Trophoblast cell (in vitro differentiated cells and primary cell): ENCODE measurements at regions not wholly inside any gene's neighbourhood (a gene's known extent, or its start where the extent isn't known, plus 50 kb on each side); places are given as distances from the start of the nearest gene placed in this dataset.

Experiments
- DNase-seq, 2 donors: peaks; one replicate each; pipeline ENCODE4 v3.0.0-alpha.2; 2016
- H2AFZ ChIP-seq: 2 replicates; pipeline ENCODE4 v1.6.1; 2013; ENCODE audit warnings: low read length, moderate library complexity, mild to moderate bottlenecking; ENCODE audit not compliant: insufficient read depth, poor library complexity
- H2AK5ac ChIP-seq: 2 replicates; pipeline ENCODE4 v1.6.1; 2013; ENCODE audit warnings: mild to moderate bottlenecking, low read length
- H2BK120ac ChIP-seq: 2 replicates; pipeline ENCODE4 v1.6.1; 2013; ENCODE audit warnings: low read length, mild to moderate bottlenecking, moderate library complexity; ENCODE audit not compliant: insufficient read depth, poor library complexity
- H2BK12ac ChIP-seq: 2 replicates; pipeline ENCODE4 v1.6.1; 2013; ENCODE audit warnings: mild to moderate bottlenecking, low read length, moderate library complexity
- H2BK5ac ChIP-seq: 2 replicates; pipeline ENCODE4 v1.6.1; 2013; ENCODE audit warnings: low read length, low read depth, moderate library complexity, mild to moderate bottlenecking; ENCODE audit not compliant: poor library complexity
- H3K14ac ChIP-seq: 2 replicates; pipeline ENCODE4 v1.6.1; 2013; ENCODE audit warnings: mild to moderate bottlenecking, low read length
- H3K18ac ChIP-seq: 2 replicates; pipeline ENCODE4 v1.6.1; 2013; ENCODE audit warnings: mild to moderate bottlenecking, low read length
- H3K23ac ChIP-seq: 2 replicates; pipeline ENCODE4 v1.6.1; 2013; ENCODE audit warnings: low read length
- H3K27ac ChIP-seq: 2 replicates; pipeline ENCODE4 v1.5.1; 2013; ENCODE audit warnings: low read depth, mild to moderate bottlenecking, inconsistent platforms, low read length, moderate library complexity
- H3K27me3 ChIP-seq: 2 replicates; pipeline ENCODE4 v1.6.1; 2013; ENCODE audit warnings: inconsistent platforms, mild to moderate bottlenecking, low read length, moderate library complexity; ENCODE audit not compliant: insufficient read depth
- H3K36me3 ChIP-seq, 2 experiments: 1 replicate in 1 of 2; 2 replicates in 1 of 2; pipeline ENCODE4 v1.6.1; 2013; ENCODE audit warnings: low read length in 2 of 2, mild to moderate bottlenecking in 2 of 2, moderate library complexity in 1 of 2; ENCODE audit not compliant: insufficient read depth in 2 of 2, control insufficient read depth in 1 of 2
- H3K4ac ChIP-seq: 2 replicates; pipeline ENCODE4 v1.6.1; 2013; ENCODE audit warnings: low read depth, mild to moderate bottlenecking, low read length, moderate library complexity
- H3K4me1 ChIP-seq, 2 experiments: 1 replicate in 1 of 2; 2 replicates in 1 of 2; pipeline ENCODE4 v1.6.1; 2013; ENCODE audit warnings: low read length in 2 of 2, mild to moderate bottlenecking in 2 of 2, moderate library complexity in 1 of 2; ENCODE audit not compliant: insufficient read depth in 2 of 2, control insufficient read depth in 1 of 2
- H3K4me2 ChIP-seq: 2 replicates; pipeline ENCODE4 v1.6.1; 2013; ENCODE audit warnings: inconsistent platforms, mild to moderate bottlenecking, low read length, moderate library complexity
- H3K4me3 ChIP-seq: 2 replicates; pipeline ENCODE4 v1.5.1; 2013; ENCODE audit warnings: mild to moderate bottlenecking, low read depth, low read length, inconsistent platforms
- H3K79me1 ChIP-seq: one replicate; pipeline ENCODE4 v1.6.1; 2013; ENCODE audit warnings: low read length
- H3K79me2 ChIP-seq: 2 replicates; pipeline ENCODE4 v1.6.1; 2013; ENCODE audit warnings: low read length, mild to moderate bottlenecking; ENCODE audit not compliant: control insufficient read depth, insufficient read depth, poor library complexity
- H3K9ac ChIP-seq: 2 replicates; pipeline ENCODE4 v1.6.1; 2013; ENCODE audit warnings: mild to moderate bottlenecking, low read length
- H3K9me3 ChIP-seq: 2 replicates; pipeline ENCODE4 v1.6.1; 2013; ENCODE audit warnings: low read depth, mild to moderate bottlenecking, control low read depth, inconsistent platforms, low read length; ENCODE audit not compliant: insufficient read depth
- H4K12ac ChIP-seq: 2 replicates; pipeline ENCODE4 v1.6.1; 2013; ENCODE audit warnings: low read depth, mild to moderate bottlenecking, low read length, moderate library complexity
- H4K8ac ChIP-seq: 2 replicates; pipeline ENCODE4 v1.6.1; 2013; ENCODE audit warnings: low read depth, mild to moderate bottlenecking, low read length, moderate library complexity
- H4K91ac ChIP-seq: one replicate; pipeline ENCODE4 v1.6.1; 2013; ENCODE audit warnings: low read depth, mild to moderate bottlenecking, low read length, moderate library complexity
- WGBS: extraction: QIAGEN DNeasy Blood & Tissue Kit; methylation state at CpG from one replicate; pipeline ENCODE4 v1.1.7; 2013; ENCODE audit warnings: missing lambda C conversion rate; ENCODE audit not compliant: insufficient read length, insufficient coverage; ENCODE audit errors: extremely low coverage; 5-methylcytosine and 5-hydroxymethylcytosine counted together

DNA sequence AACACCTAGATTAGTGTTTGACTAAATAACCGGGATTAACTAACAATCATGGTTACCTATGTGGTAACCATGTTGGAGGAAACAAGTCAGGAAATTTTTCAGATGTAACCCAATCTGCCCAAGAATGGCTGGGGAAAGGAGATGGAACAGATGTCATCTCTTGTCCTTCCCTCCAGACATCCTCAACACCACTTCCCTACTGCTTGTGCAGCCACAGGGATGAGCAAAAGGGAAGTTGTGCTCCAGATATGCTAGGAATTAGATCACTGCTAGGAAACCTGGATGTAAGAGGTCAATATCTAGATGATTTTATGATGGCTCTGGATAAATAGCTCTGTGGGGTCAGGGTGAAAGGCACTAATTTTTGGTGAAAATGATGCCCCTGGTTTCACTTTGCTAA is 61.3 kb upstream of the ELL2 start:
- Histone ChIP-seq H4K12ac (no peak overlapping the region), H2BK12ac (no peak overlapping the region), H2AFZ (no peak overlapping the region), H3K4me2 (no peak overlapping the region), H3K79me2 (no peaks in the 10 kb centered on the region), H3K9ac (no peak overlapping the region), H3K9me3 (no peaks in the 10 kb centered on the region), H3K18ac (no peak overlapping the region), H3K27me3 (no peaks in the 10 kb centered on the region), H3K23ac (no peak overlapping the region), H2BK120ac (no peak overlapping the region), H4K91ac (no peak overlapping the region), H3K14ac (no peak overlapping the region), H3K4ac (no peak overlapping the region), H3K4me1 (no peaks in the 10 kb centered on the region), H2AK5ac (no peak overlapping the region), H3K36me3 (no peaks in the 10 kb centered on the region), H3K4me3 (no peak overlapping the region), H3K27ac (no peak overlapping the region), H3K79me1 (no peaks in the 10 kb centered on the region), H2BK5ac (no peak overlapping the region), H4K8ac (no peak overlapping the region)
- no peak for DNase-seq
- WGBS: no CpG with 5 or more reads among the region's 1 CpG

DNA sequence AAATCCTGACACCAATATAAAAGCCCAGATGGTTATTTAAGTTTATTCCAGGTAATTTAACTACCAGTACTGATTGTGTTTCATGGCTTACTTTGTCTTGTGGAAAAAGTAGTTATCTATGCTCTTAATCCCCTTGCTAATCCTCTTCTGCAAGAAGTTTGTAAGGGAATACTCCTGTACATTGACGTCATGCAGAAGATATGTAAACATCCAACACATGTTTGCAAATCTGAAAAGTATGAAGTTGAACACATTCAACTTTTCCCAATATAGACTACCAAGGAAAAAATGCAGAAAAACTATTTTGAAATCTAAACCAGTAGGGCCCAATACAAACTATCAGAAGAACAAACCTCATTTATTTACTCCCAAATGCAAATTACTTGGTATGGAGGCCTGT is 56.3 kb upstream of the ELL2 start:
- Histone ChIP-seq H3K79me2 (no peaks in the 10 kb centered on the region), H2AFZ (no peak overlapping the region), H3K9me3 (no peaks in the 10 kb centered on the region), H4K12ac (no peak overlapping the region), H3K4me2 (no peak overlapping the region), H2BK5ac (no peak overlapping the region), H3K4me1 (no peaks in the 10 kb centered on the region), H3K4ac (no peak overlapping the region), H3K9ac (no peak overlapping the region), H3K18ac (no peak overlapping the region), H3K4me3 (no peak overlapping the region), H2AK5ac (no peak overlapping the region), H2BK12ac (no peak overlapping the region), H2BK120ac (no peak overlapping the region), H3K23ac (no peak overlapping the region), H3K14ac (no peak overlapping the region), H3K27ac (no peak overlapping the region), H3K36me3 (no peaks in the 10 kb centered on the region), H3K79me1 (no peaks in the 10 kb centered on the region), H3K27me3 (no peaks in the 10 kb centered on the region), H4K8ac (no peak overlapping the region), H4K91ac (no peak overlapping the region)
- DNase-seq: peak in 1 of 2 donors; percentile 82
- no CpG with 5 or more reads among the region's 1 CpG for WGBS

DNA sequence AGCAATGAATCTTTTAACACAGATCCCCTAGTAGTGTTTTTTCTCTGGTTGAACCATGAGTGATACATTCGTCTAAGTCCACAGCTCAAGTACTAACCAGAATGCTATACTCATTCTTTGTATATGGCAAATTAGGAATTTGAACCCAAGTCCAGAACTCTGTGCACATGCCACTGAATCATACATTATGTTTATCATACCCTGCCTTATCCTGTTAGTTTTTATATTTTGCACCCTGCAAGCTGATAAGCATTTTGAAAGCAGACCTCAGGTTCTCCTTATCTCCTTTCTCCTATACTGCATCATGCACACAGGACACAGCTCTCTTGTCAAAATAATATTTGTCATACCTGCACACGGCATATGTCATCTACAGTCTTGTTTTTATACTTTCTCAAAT is 54.6 kb upstream of the ELL2 start:
- Histone ChIP-seq H3K4me3 (no peak overlapping the region), H3K23ac (no peak overlapping the region)

DNA sequence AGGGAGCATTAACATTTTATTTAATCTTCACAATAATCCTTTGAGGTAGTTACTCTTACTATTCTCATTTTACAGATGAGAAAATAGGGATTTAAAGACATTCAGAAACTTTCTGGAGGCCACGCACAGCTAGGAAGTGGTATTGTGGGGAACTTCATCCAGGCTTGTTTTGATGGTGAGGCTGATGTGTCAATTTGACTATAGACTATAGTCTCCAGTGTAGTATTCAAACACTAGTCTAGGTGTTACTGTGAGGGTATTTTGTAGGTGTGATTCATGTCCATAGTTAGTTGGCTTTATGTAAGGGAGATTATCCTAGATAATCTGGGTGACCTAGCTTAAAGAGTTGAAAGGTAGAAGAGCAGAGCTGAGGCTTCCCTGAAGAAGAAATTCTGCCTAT is 54.1 kb upstream of the ELL2 start:
- no peak overlapping the region for H4K8ac ChIP-seq
- H3K14ac ChIP-seq: no peak overlapping the region
- H3K36me3 ChIP-seq: no peaks in the 10 kb centered on the region
- no peak for DNase-seq
- no peak overlapping the region for H3K4me3 ChIP-seq
- H4K91ac ChIP-seq: no peak overlapping the region
- H3K9ac ChIP-seq: no peak overlapping the region
- WGBS: no CpG with 5 or more reads among the region's 1 CpG
- no peaks in the 10 kb centered on the region for H3K79me1 ChIP-seq
- H2AFZ ChIP-seq: no peak overlapping the region
- H3K9me3 ChIP-seq: no peaks in the 10 kb centered on the region
- H3K18ac ChIP-seq: no peak overlapping the region
- no peak overlapping the region for H3K23ac ChIP-seq
- H2AK5ac ChIP-seq: no peak overlapping the region
- no peaks in the 10 kb centered on the region for H3K79me2 ChIP-seq
- H2BK5ac ChIP-seq: no peak overlapping the region
- H3K27ac ChIP-seq: no peak overlapping the region
- no peak overlapping the region for H4K12ac ChIP-seq
- no peaks in the 10 kb centered on the region for H3K4me1 ChIP-seq
- H3K4ac ChIP-seq: no peak overlapping the region
- no peak overlapping the region for H2BK120ac ChIP-seq
- no peak overlapping the region for H3K4me2 ChIP-seq
- H2BK12ac ChIP-seq: no peak overlapping the region
- no peaks in the 10 kb centered on the region for H3K27me3 ChIP-seq

More for the DNA sequence above, 54.6 kb upstream of the ELL2 start:
- no peak overlapping the region for H4K12ac ChIP-seq
- H3K9ac ChIP-seq: no peak overlapping the region
- no peak overlapping the region for H2AK5ac ChIP-seq
- no peak overlapping the region for H2BK12ac ChIP-seq
- no peak overlapping the region for H2BK5ac ChIP-seq
- no peak overlapping the region for H3K14ac ChIP-seq
- H3K79me1 ChIP-seq: no peaks in the 10 kb centered on the region
- no peak overlapping the region for H3K27ac ChIP-seq
- no peaks in the 10 kb centered on the region for H3K79me2 ChIP-seq
- H4K8ac ChIP-seq: no peak overlapping the region
- no peak overlapping the region for H3K4me2 ChIP-seq
- H2AFZ ChIP-seq: no peak overlapping the region
- no peaks in the 10 kb centered on the region for H3K36me3 ChIP-seq
- H3K9me3 ChIP-seq: no peaks in the 10 kb centered on the region
- no peaks in the 10 kb centered on the region for H3K27me3 ChIP-seq
- no peak overlapping the region for H4K91ac ChIP-seq
- no CpG with 5 or more reads among the region's 2 CpGs for WGBS
- no peak overlapping the region for H3K18ac ChIP-seq
- H3K4ac ChIP-seq: no peak overlapping the region
- no peak overlapping the region for H2BK120ac ChIP-seq
- H3K4me1 ChIP-seq: no peaks in the 10 kb centered on the region
- DNase-seq: no peak
